ENCODE measurements at regions not wholly inside any gene's neighbourhood (a gene's known extent, or its start where the extent isn't known, plus 50 kb on each side); places are given as distances from the start of the nearest gene placed in this dataset.

DNA sequence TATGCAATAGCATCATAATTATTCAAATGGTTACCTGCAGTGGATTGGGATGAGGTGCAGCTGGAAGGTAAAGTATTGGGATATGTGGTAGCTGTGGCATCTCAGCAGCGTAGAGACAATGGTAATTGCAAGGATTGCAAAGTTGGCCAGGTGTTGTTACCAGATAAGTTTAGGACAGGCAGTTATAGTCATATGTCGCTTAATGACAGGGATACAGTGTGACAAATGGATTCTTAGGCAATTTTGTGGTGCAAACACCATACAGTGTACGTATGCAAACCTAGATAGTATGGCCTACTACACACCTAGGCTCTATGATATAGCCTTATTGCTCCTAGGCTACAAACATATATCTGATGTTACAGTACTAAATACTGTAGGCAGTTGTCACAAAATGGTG is 163.5 kb upstream of the LYZL2 start:
- H3K27ac ChIP-seq (ENCODE audit: low read depth, low read length), result no peak overlapping the region
- H3K27me3 ChIP-seq (ENCODE audit: insufficient read depth, low read length), result no peaks in the 10 kb centered on the region
- H3K36me3 ChIP-seq (ENCODE audit: insufficient read depth, low read length), result no peaks in the 10 kb centered on the region
- no peak overlapping the region for H2AFZ ChIP-seq (ENCODE audit: low read length, unreplicated experiment)
- H3K4me3 ChIP-seq (ENCODE audit: low read depth, low read length), result no peak overlapping the region
- peaks cover 8% of the 10 kb centered on the region for H3K4me1 ChIP-seq (ENCODE audit: control insufficient read depth, insufficient read depth, low read length, unreplicated experiment)
- H3K79me2 ChIP-seq (ENCODE audit: control insufficient read depth, insufficient read depth, low read length, unreplicated experiment), result no peaks in the 10 kb centered on the region

DNA sequence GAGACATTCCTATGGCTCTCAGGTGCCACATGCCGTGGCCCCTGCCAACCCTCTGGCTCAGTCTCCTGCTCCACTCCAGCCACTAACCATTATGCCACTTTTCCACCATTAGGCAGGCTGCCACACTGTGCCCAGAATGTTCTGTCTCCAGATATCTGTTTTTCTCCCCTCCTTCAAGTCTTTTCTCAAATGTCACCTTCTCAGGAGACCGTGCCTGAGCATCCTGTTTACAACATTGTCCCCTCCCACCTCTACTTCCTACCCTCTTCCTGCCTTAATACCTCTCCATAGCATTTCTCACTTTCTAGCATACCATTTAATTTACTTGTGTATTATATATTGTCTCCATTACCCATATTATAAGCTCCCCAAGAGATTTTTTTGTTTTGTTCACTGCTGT is 162.5 kb upstream of the LYZL2 start:
- peaks cover 11% of the 10 kb centered on the region for H3K4me1 ChIP-seq (ENCODE audit: control insufficient read depth, insufficient read depth, low read length, unreplicated experiment)
- no peaks in the 10 kb centered on the region for H3K79me2 ChIP-seq (ENCODE audit: control insufficient read depth, insufficient read depth, low read length, unreplicated experiment)
- H3K36me3 ChIP-seq (ENCODE audit: insufficient read depth, low read length), result no peaks in the 10 kb centered on the region
- H3K4me3 ChIP-seq (ENCODE audit: low read depth, low read length), result no peak overlapping the region
- no peaks in the 10 kb centered on the region for H3K27me3 ChIP-seq (ENCODE audit: insufficient read depth, low read length)
- no peak overlapping the region for H3K27ac ChIP-seq (ENCODE audit: low read depth, low read length)
- no peak overlapping the region for H2AFZ ChIP-seq (ENCODE audit: low read length, unreplicated experiment)

GRCh38 chr10:30791197-30791611 is 161.7 kb upstream of the LYZL2 start:
- Histone ChIP-seq H3K27ac (ENCODE audit: low read depth, low read length) (no peak overlapping the region), H3K79me2 (ENCODE audit: control insufficient read depth, insufficient read depth, low read length, unreplicated experiment) (no peaks in the 10 kb centered on the region), H2AFZ (ENCODE audit: low read length, unreplicated experiment) (no peak overlapping the region), H3K27me3 (ENCODE audit: insufficient read depth, low read length) (no peaks in the 10 kb centered on the region), H3K4me3 (ENCODE audit: low read depth, low read length) (no peak overlapping the region), H3K4me1 (ENCODE audit: control insufficient read depth, insufficient read depth, low read length, unreplicated experiment) (peaks cover 14% of the 10 kb centered on the region), H3K36me3 (ENCODE audit: insufficient read depth, low read length) (no peaks in the 10 kb centered on the region)

GRCh38 chr10:30789806-30790205 is 160.3 kb upstream of the LYZL2 start:
- Histone ChIP-seq H3K4me1 (ENCODE audit: control insufficient read depth, insufficient read depth, low read length, unreplicated experiment) (peaks cover 23% of the 10 kb centered on the region), H3K79me2 (ENCODE audit: control insufficient read depth, insufficient read depth, low read length, unreplicated experiment) (no peaks in the 10 kb centered on the region), H3K36me3 (ENCODE audit: insufficient read depth, low read length) (no peaks in the 10 kb centered on the region), H3K4me3 (ENCODE audit: low read depth, low read length) (no peak overlapping the region), H3K27ac (ENCODE audit: low read depth, low read length) (no peak overlapping the region), H3K27me3 (ENCODE audit: insufficient read depth, low read length) (no peaks in the 10 kb centered on the region), H2AFZ (ENCODE audit: low read length, unreplicated experiment) (no peak overlapping the region)

DNA sequence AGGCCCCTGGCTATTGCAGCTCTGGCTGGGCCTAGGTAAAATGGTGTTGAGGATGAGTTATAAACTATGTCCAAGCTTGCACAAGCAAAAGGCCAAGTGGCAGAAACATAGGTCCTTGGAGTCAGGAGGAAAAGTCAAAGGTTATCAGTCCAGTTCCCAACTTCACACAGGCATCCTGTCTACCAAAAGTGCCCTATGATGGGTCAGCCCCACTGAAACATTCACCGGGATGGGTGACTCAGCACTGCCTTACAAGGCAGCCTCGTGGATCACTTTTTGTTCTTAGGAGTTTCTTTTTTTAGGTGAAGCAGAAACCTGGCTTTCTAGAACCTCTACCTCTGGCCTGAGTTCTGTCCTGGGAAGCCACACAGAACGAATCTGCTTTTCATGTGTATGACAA is 158.8 kb upstream of the LYZL2 start:
- no peak overlapping the region for H2AFZ ChIP-seq (ENCODE audit: low read length, unreplicated experiment)
- H3K27ac ChIP-seq (ENCODE audit: low read depth, low read length), result no peak overlapping the region
- no peaks in the 10 kb centered on the region for H3K79me2 ChIP-seq (ENCODE audit: control insufficient read depth, insufficient read depth, low read length, unreplicated experiment)
- H3K27me3 ChIP-seq (ENCODE audit: insufficient read depth, low read length), result no peaks in the 10 kb centered on the region
- H3K4me3 ChIP-seq (ENCODE audit: low read depth, low read length), result no peak overlapping the region
- H3K4me1 ChIP-seq (ENCODE audit: control insufficient read depth, insufficient read depth, low read length, unreplicated experiment), result peaks cover 28% of the 10 kb centered on the region
- no peaks in the 10 kb centered on the region for H3K36me3 ChIP-seq (ENCODE audit: insufficient read depth, low read length)

DNA sequence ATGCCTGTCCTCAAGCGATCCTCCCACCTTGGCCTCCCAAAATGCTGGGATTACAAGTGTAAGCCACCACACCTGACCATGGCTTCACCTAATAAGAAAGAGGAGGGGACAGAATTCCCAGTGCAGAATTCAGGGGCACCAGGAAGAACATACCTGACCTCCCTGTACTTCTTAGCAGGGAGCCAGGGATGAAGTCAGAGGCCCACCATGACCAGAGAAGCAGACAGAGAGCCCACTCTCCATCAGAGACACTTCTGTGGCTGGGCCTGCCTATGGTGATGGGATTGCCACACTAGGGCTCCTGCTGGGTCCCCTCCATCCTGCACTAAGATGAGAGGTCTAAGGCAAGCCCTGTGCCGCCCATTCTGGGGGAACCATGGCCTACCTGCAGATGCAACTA is 157.4 kb upstream of the LYZL2 start:
- Histone ChIP-seq H3K4me3 (ENCODE audit: low read depth, low read length) (no peak overlapping the region), H3K36me3 (ENCODE audit: insufficient read depth, low read length) (no peaks in the 10 kb centered on the region), H2AFZ (ENCODE audit: low read length, unreplicated experiment) (no peak overlapping the region), H3K27ac (ENCODE audit: low read depth, low read length) (no peak overlapping the region), H3K79me2 (ENCODE audit: control insufficient read depth, insufficient read depth, low read length, unreplicated experiment) (no peaks in the 10 kb centered on the region), H3K4me1 (ENCODE audit: control insufficient read depth, insufficient read depth, low read length, unreplicated experiment) (peaks cover 40% of the 10 kb centered on the region), H3K27me3 (ENCODE audit: insufficient read depth, low read length) (no peaks in the 10 kb centered on the region)

- Histone ChIP-seq H3K36me3 (ENCODE audit: insufficient read depth, low read length) (no peaks in the 10 kb centered on the region), H3K4me1 (ENCODE audit: control insufficient read depth, insufficient read depth, low read length, unreplicated experiment) (peaks cover 40% of the 10 kb centered on the region), H3K4me3 (ENCODE audit: low read depth, low read length) (no peak overlapping the region), H2AFZ (ENCODE audit: low read length, unreplicated experiment) (peak overlapping the region; percentile 96), H3K27ac (ENCODE audit: low read depth, low read length) (no peak overlapping the region), H3K79me2 (ENCODE audit: control insufficient read depth, insufficient read depth, low read length, unreplicated experiment) (no peaks in the 10 kb centered on the region), H3K27me3 (ENCODE audit: insufficient read depth, low read length) (no peaks in the 10 kb centered on the region)
These were observed 156.6 kb upstream of the LYZL2 start for GRCh38 chr10:30786131-30786530.

- Histone ChIP-seq H3K79me2 (ENCODE audit: control insufficient read depth, insufficient read depth, low read length, unreplicated experiment) (no peaks in the 10 kb centered on the region), H3K27me3 (ENCODE audit: insufficient read depth, low read length) (no peaks in the 10 kb centered on the region), H3K36me3 (ENCODE audit: insufficient read depth, low read length) (no peaks in the 10 kb centered on the region), H3K4me3 (ENCODE audit: low read depth, low read length) (peak overlapping the region; percentile 91), H2AFZ (ENCODE audit: low read length, unreplicated experiment) (peak overlapping the region; percentile 96), H3K27ac (ENCODE audit: low read depth, low read length) (peak overlapping the region; percentile 37; the same call in 1 of the 2 replicates), H3K4me1 (ENCODE audit: control insufficient read depth, insufficient read depth, low read length, unreplicated experiment) (peaks cover 40% of the 10 kb centered on the region)
These were observed 155.5 kb upstream of the LYZL2 start for GRCh38 chr10:30784897-30785605.

GRCh38 chr10:30784524-30784896 is 155.0 kb upstream of the LYZL2 start:
- H3K27me3 ChIP-seq (ENCODE audit: insufficient read depth, low read length), result no peaks in the 10 kb centered on the region
- H3K4me1 ChIP-seq (ENCODE audit: control insufficient read depth, insufficient read depth, low read length, unreplicated experiment), result peaks cover 40% of the 10 kb centered on the region
- peak overlapping the region; percentile 37; the same call in 1 of the 2 replicates for H3K27ac ChIP-seq (ENCODE audit: low read depth, low read length)
- H3K4me3 ChIP-seq (ENCODE audit: low read depth, low read length), result peak overlapping the region; percentile 91
- peak overlapping the region; percentile 96 for H2AFZ ChIP-seq (ENCODE audit: low read length, unreplicated experiment)
- H3K36me3 ChIP-seq (ENCODE audit: insufficient read depth, low read length), result no peaks in the 10 kb centered on the region
- no peaks in the 10 kb centered on the region for H3K79me2 ChIP-seq (ENCODE audit: control insufficient read depth, insufficient read depth, low read length, unreplicated experiment)

GRCh38 chr10:30783939-30784501 is 154.5 kb upstream of the LYZL2 start:
- peaks cover 40% of the 10 kb centered on the region for H3K4me1 ChIP-seq (ENCODE audit: control insufficient read depth, insufficient read depth, low read length, unreplicated experiment)
- H3K36me3 ChIP-seq (ENCODE audit: insufficient read depth, low read length), result no peaks in the 10 kb centered on the region
- H3K27me3 ChIP-seq (ENCODE audit: insufficient read depth, low read length), result 0 out of 2 replicates have a peak, but pooled peaks cover 4% of the 10 kb centered on the region
- H2AFZ ChIP-seq (ENCODE audit: low read length, unreplicated experiment), result peak overlapping the region; percentile 96
- H3K79me2 ChIP-seq (ENCODE audit: control insufficient read depth, insufficient read depth, low read length, unreplicated experiment), result no peaks in the 10 kb centered on the region
- peak overlapping the region; percentile 91 for H3K4me3 ChIP-seq (ENCODE audit: low read depth, low read length)
- H3K27ac ChIP-seq (ENCODE audit: low read depth, low read length), result no peak overlapping the region
